Stimulated activated CD4-positive, alpha-beta T cell treated with anti-CD3 and anti-CD28 coated beads, Interleukin-4, amount 100 ng/mL, for 48 hours (primary cell): ENCODE measurements at regions not wholly inside any gene's neighbourhood (a gene's known extent, or its start where the extent isn't known, plus 50 kb on each side); places are given as distances from the start of the nearest gene placed in this dataset.
"Not testable (repeated sequence)": the region's sequence is repeated elsewhere in the genome, so short reads cannot be mapped to it uniquely, and the experiment has no call there.

Source experiments
- DNase-seq, 2 donors: peaks; one replicate each; pipeline ENCODE4 v3.0.0-alpha.2; 2020; ENCODE audit warnings: low read depth in 2 of 2

GRCh38 chr4:179116011-179116410 is 1673.8 kb upstream of the AGA start:
- no peak for DNase-seq

GRCh38 chr4:179116581-179116980 is 1674.3 kb upstream of the AGA start:
- DNase-seq: no peak

GRCh38 chr4:179123084-179123483 is 1680.8 kb upstream of the AGA start:
- DNase-seq: no peak

DNA sequence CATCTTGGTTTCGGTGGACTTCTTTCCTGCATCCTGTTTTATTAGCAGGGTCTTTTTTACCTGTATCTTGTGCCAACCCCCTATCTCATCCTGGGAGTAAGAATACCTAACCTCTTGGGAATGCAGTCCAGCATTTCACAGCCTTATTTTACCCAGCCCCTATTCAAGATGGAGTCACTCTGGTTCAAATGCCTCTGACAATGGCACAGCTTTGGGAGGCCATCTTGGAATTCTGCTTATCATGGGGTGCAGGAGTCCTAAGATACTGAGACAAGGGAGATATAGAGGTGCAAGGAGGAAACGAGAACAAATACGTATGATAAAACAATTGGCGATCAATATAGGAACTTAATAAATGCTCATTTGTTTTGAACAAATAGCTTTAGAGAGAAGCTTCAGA is 1682.2 kb upstream of the AGA start:
- no peak for DNase-seq

DNA sequence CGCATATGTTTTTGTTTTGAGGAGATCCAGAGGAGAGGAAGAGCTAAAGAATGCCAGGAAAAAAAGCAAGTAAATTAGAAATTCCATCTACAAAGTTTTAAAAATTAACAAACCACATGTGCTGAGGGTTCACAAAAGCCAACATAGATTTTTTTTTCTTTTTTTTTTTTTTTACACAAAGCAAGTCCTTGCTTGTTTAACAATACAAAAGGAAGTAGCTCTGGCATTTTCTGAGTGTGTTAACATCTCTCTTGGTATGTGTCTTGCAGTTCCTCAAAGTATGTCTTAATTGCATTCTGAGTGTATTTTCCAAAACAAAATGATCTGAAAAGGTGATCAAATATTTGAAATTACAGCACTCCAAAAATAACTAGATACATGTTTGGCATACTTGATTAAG is 1682.7 kb upstream of the AGA start:
- DNase-seq: no peak

GRCh38 chr4:179125870-179126269 is 1683.6 kb upstream of the AGA start:
- no peak for DNase-seq

DNA sequence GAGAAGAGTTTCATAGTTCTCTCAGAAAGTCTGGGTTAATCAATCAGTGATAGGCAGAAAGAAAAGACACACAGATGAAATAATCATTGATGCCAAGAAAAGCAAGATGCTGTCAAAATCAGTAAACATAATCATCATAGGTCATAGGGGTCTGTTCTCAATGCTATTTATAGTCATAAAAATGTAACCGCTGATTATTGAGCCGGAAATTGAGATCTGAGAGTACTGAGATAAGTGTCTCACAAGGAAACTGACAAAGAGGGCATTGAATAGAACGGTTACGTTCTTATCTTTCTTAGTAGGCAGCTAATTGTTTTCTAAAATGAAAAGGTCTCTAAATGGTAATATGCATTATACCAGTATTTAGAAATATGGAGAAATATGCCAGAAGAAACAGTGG is 1686.1 kb upstream of the AGA start:
- DNase-seq: no peak

DNA sequence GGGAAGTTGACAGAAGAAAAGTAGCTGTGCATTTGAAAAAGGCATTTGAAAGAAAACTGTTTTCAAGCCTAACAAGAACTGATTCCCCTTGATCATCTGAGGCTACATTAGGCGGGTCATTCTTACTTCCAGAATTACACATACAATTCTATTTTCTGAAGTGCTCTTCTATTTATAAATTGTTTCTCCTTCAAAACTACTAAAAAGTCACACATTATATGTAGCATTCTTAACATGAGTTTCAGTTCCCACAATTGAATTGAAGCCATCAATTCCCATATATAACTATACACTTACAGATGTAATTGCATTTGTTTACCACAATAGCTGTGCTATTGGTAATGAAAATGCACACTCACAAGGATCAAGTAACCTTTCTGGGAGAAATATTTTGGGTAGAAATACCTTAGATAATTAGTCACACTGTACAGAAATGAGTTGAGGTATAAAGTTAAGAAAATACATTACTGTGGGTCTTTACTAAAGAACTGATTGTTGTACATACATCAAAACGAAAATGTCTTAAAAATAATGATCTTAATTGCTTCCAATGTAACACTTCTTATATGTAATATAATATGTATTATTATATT is 1688.0 kb upstream of the AGA start:
- no peak for DNase-seq

DNA sequence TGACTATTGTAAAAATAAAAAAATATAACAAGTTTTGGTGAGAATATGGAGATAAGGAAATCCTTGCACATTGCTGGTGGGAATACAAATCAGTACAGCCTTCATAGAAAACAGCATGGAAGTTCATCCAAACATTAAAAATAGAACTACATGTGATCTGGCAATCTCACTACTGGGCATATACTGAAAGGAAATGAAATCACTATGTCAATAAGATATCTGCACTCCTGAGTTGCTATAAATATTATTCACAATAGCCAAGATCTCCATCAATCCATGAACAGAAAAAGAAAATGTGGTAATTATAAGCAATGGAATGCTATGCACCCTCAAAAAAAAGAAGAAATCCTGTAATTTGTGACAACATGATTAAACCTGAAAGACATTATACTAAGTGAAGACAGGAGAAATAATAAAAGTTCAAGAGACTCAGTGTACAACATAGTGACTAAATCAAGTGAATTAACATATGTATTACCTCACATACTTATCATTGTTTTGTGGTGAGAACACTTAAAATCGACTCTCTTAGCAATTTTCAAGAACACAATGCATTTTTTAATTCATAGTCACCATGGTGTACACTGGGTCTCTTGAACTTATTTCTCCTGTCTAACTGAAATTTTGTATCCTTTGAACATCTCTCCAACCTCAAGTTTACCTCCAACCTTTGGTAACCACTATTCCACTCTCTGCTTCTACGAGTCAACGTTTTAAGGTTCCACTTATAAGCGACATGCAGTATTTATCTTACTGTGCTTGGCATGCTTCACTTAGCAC is 1703.7 kb upstream of the AGA start:
- no peak for DNase-seq

- no peak for DNase-seq
Measured at GRCh38 chr4:179151770-179152169, 1709.5 kb upstream of the AGA start.

GRCh38 chr4:179163147-179163546 is 1720.9 kb upstream of the AGA start:
- DNase-seq: no peak

- no peak for DNase-seq
Measured at GRCh38 chr4:179164267-179164999, 1722.2 kb upstream of the AGA start.

- no peak for DNase-seq
Measured at GRCh38 chr4:179165000-179165738, 1722.9 kb upstream of the AGA start.

DNA sequence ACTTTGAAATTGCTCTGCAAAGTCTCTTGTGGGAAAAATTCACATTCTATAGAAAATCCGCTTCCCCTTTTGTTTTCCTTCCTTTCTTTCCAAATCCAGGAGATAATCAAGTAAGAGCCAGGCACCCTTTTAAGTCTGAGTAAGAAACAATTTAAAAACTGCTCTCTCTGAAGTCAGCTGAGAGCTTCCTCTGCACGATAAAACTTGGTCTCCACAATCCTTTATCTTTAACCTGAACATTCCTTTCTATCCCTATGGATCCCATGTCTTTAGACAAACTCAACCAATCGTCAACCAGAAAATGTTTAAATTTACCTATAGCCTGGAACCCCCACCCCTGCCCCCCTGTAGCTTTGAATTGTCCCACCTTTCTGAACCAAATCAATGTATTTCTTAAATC is 1723.6 kb upstream of the AGA start:
- no peak for DNase-seq

- DNase-seq: not testable (repeated sequence)
Measured at GRCh38 chr4:179170308-179170707, 1728.1 kb upstream of the AGA start.

- no peak for DNase-seq
Measured at GRCh38 chr4:179182741-179183140, 1740.5 kb upstream of the AGA start.

DNA sequence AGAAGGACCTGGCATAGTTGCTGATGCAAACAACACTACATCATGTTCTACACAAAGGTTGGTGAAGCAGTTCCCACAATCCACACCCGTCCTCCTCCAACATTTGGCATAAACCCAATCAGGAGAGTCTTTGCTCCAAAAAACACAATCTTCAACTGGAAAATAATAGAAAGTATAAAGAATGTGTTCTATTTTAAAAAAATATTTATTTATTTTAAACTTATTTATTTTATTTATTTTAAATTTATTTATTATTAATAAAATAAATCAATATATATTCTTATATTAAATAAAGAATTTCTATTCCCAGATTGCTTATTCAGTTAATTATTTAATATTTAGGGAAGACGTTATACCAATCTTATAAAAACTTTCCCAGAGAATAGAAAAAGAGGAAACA is 1753.7 kb upstream of the AGA start:
- DNase-seq: no peak

DNA sequence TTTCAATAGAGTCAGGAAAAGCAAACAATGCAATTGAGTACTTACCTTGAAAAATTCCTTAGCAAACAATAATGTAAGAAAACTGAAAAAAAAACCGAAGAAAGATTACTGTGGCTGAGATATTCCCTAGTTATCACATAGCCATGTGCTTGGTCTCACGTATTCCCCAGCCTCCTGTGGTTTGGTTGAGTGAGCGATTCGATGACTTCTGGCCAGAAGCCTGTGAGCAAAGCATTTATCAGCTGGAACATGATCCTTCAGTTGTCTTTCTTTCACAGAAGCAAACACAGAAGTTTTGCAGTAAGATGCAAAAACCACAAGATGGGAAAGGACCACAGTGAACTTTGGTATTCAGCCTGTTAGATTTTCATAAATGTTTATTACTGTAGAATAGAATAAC is 1754.3 kb upstream of the AGA start:
- no peak for DNase-seq

- DNase-seq: no peak
Measured at GRCh38 chr4:179200681-179201080, 1758.4 kb upstream of the AGA start.

DNA sequence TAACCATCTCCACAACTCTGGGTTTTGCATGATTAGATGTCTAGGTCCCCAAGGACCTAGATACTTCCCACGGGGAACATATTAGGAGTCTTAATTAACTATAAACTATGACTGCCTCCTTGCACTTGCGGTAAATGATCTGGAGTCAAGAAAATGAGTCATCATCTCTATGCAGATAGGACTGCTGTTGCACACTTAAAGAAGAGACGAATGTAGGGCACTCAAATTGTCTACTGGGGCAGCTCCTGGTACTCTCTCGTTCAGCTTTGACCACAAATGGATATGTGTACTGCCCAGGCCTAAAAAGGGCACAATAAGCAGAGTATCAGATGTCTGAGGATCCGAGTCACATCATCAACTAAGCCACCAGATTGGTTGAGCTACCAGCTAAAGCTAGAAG is 1783.4 kb upstream of the AGA start:
- DNase-seq: no peak

- DNase-seq: no peak
Measured at GRCh38 chr4:179248821-179249220, 1806.6 kb upstream of the AGA start.

DNA sequence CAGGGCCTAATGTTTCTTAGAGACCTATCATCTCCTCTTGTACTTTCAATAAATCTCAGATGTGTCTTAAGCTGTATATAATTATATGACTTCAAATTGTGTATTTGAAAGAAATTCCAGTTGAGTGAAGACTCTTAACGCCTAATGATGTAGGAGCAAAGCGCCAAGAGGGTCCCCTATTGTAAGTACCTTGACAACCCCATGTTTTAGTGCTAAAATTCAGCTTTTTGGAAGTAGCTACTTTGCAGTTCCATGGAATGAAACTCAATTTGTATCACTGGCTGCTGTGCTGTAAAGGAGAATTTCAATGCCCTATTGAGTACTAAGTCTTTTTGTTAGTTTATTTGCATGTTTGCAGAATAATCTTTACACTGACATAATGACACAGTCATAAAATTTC is 1826.6 kb upstream of the AGA start:
- DNase-seq: no peak
